Neural cell (in vitro differentiated cells): ENCODE measurements at regions not wholly inside any gene's neighbourhood (a gene's known extent, or its start where the extent isn't known, plus 50 kb on each side); places are given as distances from the start of the nearest gene placed in this dataset.

Experiments
- EZH2 ChIP-seq: fragments of 200-600, 300-800 bp; shearing (Covaris generic), sonication (generic); IDR thresholded peaks from 2 replicates; pipeline ENCODE4 v1.6.1; 2014; ENCODE audit warnings: antibody characterized with exemption, low read length, borderline replicate concordance, mild to moderate bottlenecking; ENCODE audit not compliant: insufficient read depth, poor library complexity, severe bottlenecking
- TF ChIP-seq, protein P1 (sequence below): fragments of 450-650 bp; IDR thresholded peaks from 2 replicates; pipeline ENCODE4 v1.5.1; 2014; ENCODE audit warnings: antibody characterized with exemption, mild to moderate bottlenecking, moderate library complexity; ENCODE audit not compliant: poor library complexity, severe bottlenecking

DNA sequence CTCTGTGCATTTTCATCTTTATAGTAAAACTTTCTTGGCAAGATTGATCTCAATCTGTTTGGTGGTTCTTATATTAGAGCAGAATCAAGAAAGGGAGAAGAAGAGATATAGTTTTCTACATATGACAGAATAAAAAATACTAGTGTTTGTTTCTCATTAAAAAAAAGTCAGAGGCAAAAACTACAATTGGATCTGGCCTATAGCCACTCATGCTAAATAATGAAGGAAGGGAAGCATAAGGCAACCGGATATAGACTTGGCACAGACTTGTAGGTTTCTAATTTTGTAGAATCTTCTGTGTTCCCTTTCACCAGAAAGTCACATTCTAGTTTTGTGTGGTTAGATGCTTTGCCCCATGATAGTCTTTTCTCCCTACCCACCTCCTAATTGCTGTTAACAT lies 306.2 kb downstream of the PIK3R1 start:
- no peak for TF ChIP-seq EZH2
- TF ChIP-seq, protein P1, sequence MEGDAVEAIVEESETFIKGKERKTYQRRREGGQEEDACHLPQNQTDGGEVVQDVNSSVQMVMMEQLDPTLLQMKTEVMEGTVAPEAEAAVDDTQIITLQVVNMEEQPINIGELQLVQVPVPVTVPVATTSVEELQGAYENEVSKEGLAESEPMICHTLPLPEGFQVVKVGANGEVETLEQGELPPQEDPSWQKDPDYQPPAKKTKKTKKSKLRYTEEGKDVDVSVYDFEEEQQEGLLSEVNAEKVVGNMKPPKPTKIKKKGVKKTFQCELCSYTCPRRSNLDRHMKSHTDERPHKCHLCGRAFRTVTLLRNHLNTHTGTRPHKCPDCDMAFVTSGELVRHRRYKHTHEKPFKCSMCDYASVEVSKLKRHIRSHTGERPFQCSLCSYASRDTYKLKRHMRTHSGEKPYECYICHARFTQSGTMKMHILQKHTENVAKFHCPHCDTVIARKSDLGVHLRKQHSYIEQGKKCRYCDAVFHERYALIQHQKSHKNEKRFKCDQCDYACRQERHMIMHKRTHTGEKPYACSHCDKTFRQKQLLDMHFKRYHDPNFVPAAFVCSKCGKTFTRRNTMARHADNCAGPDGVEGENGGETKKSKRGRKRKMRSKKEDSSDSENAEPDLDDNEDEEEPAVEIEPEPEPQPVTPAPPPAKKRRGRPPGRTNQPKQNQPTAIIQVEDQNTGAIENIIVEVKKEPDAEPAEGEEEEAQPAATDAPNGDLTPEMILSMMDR = no peak
